NT2/D1 (cell line): ENCODE measurements at regions not wholly inside any gene's neighbourhood (a gene's known extent, or its start where the extent isn't known, plus 50 kb on each side); places are given as distances from the start of the nearest gene placed in this dataset.

Experiments
- SUZ12 ChIP-seq: IDR thresholded peaks from 2 replicates; pipeline ENCODE4 v1.6.1; 2011; ENCODE audit not compliant: insufficient read length, insufficient read depth; ENCODE audit errors: extremely low read depth
- YY1 ChIP-seq: IDR thresholded peaks from 2 replicates; pipeline ENCODE4 v1.6.1; 2011; ENCODE audit not compliant: insufficient read length, insufficient read depth

DNA sequence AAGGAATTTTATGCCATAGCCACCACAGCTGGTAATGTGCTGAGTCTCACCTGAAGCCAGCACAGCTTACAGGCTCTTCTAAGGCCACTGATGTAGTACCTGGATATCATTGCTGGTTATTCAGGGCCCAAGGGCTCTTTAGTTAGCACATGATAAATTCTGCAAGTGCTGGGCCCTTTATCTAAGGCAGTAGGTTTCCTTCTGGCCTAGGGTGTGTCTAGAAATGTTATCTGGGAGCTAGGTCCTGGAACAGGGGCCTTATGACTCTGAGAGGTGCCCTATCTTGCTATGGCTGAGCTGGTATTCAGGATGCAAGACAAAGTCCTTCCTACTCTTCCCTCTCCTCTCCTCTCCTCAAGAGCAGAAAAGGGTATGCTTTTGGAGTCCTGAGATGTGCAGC is 1424.5 kb upstream of the NUDT12 start:
- TF ChIP-seq YY1 = no peak
- TF ChIP-seq SUZ12 = no peak
